SK-N-SH (cell line): ENCODE measurements at regions not wholly inside any gene's neighbourhood (a gene's known extent, or its start where the extent isn't known, plus 50 kb on each side); places are given as distances from the start of the nearest gene placed in this dataset.

ENCODE experiments used
- CTCF ChIA-PET: fragments of 300-600, 350-600 bp; formaldehyde crosslinking; extraction: SDS; loops from one replicate; lab custom pipeline; 2021; lab: Yijun Ruan, JAX
- POLR2A ChIA-PET: fragments of 350-600 bp; sonication (Branson Sonifier 250); formaldehyde crosslinking; extraction: SDS; loops from one replicate; lab custom pipeline; 2020; ENCODE audit warnings: antibody characterized with exemption, inconsistent platforms; lab: Yijun Ruan, JAX
- DNase-seq: peaks from one replicate; pipeline ENCODE4 v3.0.0; 2012
- H2AFZ ChIP-seq: fragments of 200-600 bp; sonication (generic); 2 replicates; pipeline ENCODE4 v1.8.1; 2016; ENCODE audit warnings: antibody characterized with exemption, mild to moderate bottlenecking, low read depth
- H3F3A ChIP-seq: fragments of 200-600 bp; sonication (generic); replicated peaks from 2 replicates; pipeline ENCODE3; 2016; ENCODE audit warnings: antibody characterized with exemption, mild to moderate bottlenecking; ENCODE audit not compliant: insufficient read depth
- H3K27ac ChIP-seq, 2 experiments: fragments of 200-500 bp in 1 of 2; fragments of 200-600 bp in 1 of 2; sonication (Bioruptor generic) in 1 of 2; sonication (generic), shearing (Covaris generic) in 1 of 2; 2 replicates each; pipeline versions ENCODE4 v1.5.1 to v1.6.1; 2014 to 2016; ENCODE audit warnings: low read depth in 2 of 2, inconsistent platforms in 1 of 2, low read length in 1 of 2, mild to moderate bottlenecking in 1 of 2, mixed read lengths in 1 of 2
- H3K27me3 ChIP-seq: fragments of 200-600 bp; sonication (generic), shearing (Covaris generic); 2 replicates; pipeline ENCODE4 v1.6.1; 2016; ENCODE audit warnings: mixed run types; ENCODE audit not compliant: insufficient read depth
- H3K36me3 ChIP-seq, 2 experiments: fragments of 200-500 bp in 1 of 2; fragments of 200-600 bp in 1 of 2; sonication (Bioruptor generic) in 1 of 2; sonication (generic) in 1 of 2; replicated peaks in 1 of 2; 2 replicates each; pipeline versions ENCODE3 to v1.5.1; 2014 to 2016; ENCODE audit warnings: low read length in 1 of 2, mild to moderate bottlenecking in 1 of 2; ENCODE audit not compliant: insufficient read depth in 2 of 2, control insufficient read depth in 1 of 2
- H3K4me1 ChIP-seq, 2 experiments: fragments of 200-500 bp in 1 of 2; fragments of 200-600 bp in 1 of 2; sonication (Bioruptor generic) in 1 of 2; sonication (generic), shearing (Covaris generic) in 1 of 2; 2 replicates each; pipeline versions ENCODE4 v1.5.1 to v1.6.1; 2014 to 2016; ENCODE audit warnings: low read depth in 1 of 2, low read length in 1 of 2, mixed run types in 1 of 2; ENCODE audit not compliant: insufficient read depth in 2 of 2, control insufficient read depth in 1 of 2
- H3K4me2 ChIP-seq: fragments of 200-600 bp; sonication (generic), shearing (Covaris generic); 2 replicates; pipeline ENCODE4 v1.6.1; 2017; ENCODE audit warnings: mixed run types
- H3K4me3 ChIP-seq, 2 experiments: fragments of 200-500 bp in 1 of 2; fragments of 200-600 bp in 1 of 2; sonication (Bioruptor generic) in 1 of 2; sonication (generic), shearing (Covaris generic) in 1 of 2; 2 replicates each; pipeline versions ENCODE4 v1.5.1 to v1.8.1; 2014 to 2016; ENCODE audit warnings: low read depth in 2 of 2, inconsistent platforms in 1 of 2, low read length in 1 of 2, mild to moderate bottlenecking in 1 of 2, mixed read lengths in 1 of 2, moderate library complexity in 1 of 2
- H3K79me2 ChIP-seq: fragments of 200-600 bp; sonication (generic); 2 replicates; pipeline ENCODE4 v1.8.1; 2017; ENCODE audit warnings: mild to moderate bottlenecking; ENCODE audit not compliant: insufficient read depth
- H3K9ac ChIP-seq: fragments of 200-600 bp; sonication (generic); 2 replicates; pipeline ENCODE4 v1.6.1; 2017; ENCODE audit warnings: mixed run types
- H3K9me2 ChIP-seq: fragments of 200-600 bp; sonication (generic); 2 replicates; pipeline ENCODE4 v1.6.1; 2017; ENCODE audit warnings: mixed run types
- H3K9me3 ChIP-seq: fragments of 200-600 bp; sonication (generic); 2 replicates; pipeline ENCODE4 v1.6.1; 2017; ENCODE audit warnings: mixed run types, mild to moderate bottlenecking, moderate library complexity
- H4K20me1 ChIP-seq: fragments of 200-600 bp; sonication (generic); 2 replicates; pipeline ENCODE4 v1.6.1; 2017; ENCODE audit warnings: mild to moderate bottlenecking, mixed run types; ENCODE audit not compliant: insufficient read depth
- CTCF ChIP-seq: fragments of 200-600 bp; sonication (generic); IDR thresholded peaks from 2 replicates; pipeline ENCODE4 v1.6.1; 2017; ENCODE audit warnings: antibody characterized with exemption, mild to moderate bottlenecking, moderate library complexity
- ELF1 ChIP-seq: IDR thresholded peaks from 2 replicates; pipeline ENCODE4 v1.4.0; 2012
- EZH2phosphoT487 ChIP-seq: fragments of 200-600 bp; sonication (generic); IDR thresholded peaks from 2 replicates; pipeline ENCODE4 v1.6.1; 2017; ENCODE audit warnings: low read depth, mixed run types, mild to moderate bottlenecking, antibody characterized with exemption, moderate library complexity, borderline replicate concordance
- FOSL2 ChIP-seq: IDR thresholded peaks from 2 replicates; pipeline ENCODE4 v1.4.0; 2012; ENCODE audit warnings: low read depth, mild to moderate bottlenecking, moderate library complexity, borderline replicate concordance
- FOXM1 ChIP-seq: IDR thresholded peaks from 2 replicates; pipeline ENCODE4 v1.4.0; 2012; ENCODE audit warnings: low read depth, mild to moderate bottlenecking
- GABPA ChIP-seq: IDR thresholded peaks from 2 replicates; pipeline ENCODE4 v1.4.0; 2012; ENCODE audit warnings: low read depth, mild to moderate bottlenecking
- GATA2 ChIP-seq: sonication (generic); formaldehyde crosslinking; IDR thresholded peaks from 2 replicates; pipeline ENCODE4 v1.5.0; 2020; ENCODE audit warnings: mild to moderate bottlenecking, missing genetic modification reagents
- IRF3 ChIP-seq: fragments of 150-350 bp; IDR thresholded peaks from 2 replicates; pipeline ENCODE4 v1.6.1; 2016; ENCODE audit warnings: mild to moderate bottlenecking, low read depth, low read length
- NFIC ChIP-seq: IDR thresholded peaks from 2 replicates; pipeline ENCODE4 v1.4.0; 2012; ENCODE audit warnings: borderline replicate concordance
- NRF1 ChIP-seq: IDR thresholded peaks from 2 replicates; pipeline ENCODE4 v1.6.1; 2012; ENCODE audit warnings: low read depth, mild to moderate bottlenecking, low read length
- RCOR1 ChIP-seq: fragments of 150-350 bp; IDR thresholded peaks from 2 replicates; pipeline ENCODE4 v1.6.1; 2017; ENCODE audit warnings: antibody characterized with exemption, low read length
- REST ChIP-seq: IDR thresholded peaks from 2 replicates; pipeline ENCODE4 v1.6.1; 2012; ENCODE audit warnings: mild to moderate bottlenecking, low read depth, low read length, moderate library complexity
- SIN3A ChIP-seq: IDR thresholded peaks from 2 replicates; pipeline ENCODE4 v1.6.1; 2012; ENCODE audit warnings: low read depth, mild to moderate bottlenecking, low read length, moderate library complexity, borderline replicate concordance
- USF2 ChIP-seq: fragments of 150-350 bp; IDR thresholded peaks from 2 replicates; pipeline ENCODE4 v1.6.1; 2017; ENCODE audit warnings: antibody characterized with exemption, low read length, low read depth, borderline replicate concordance
- ZBTB33 ChIP-seq: IDR thresholded peaks from 2 replicates; pipeline ENCODE4 v1.4.0; 2012; ENCODE audit warnings: low read depth, borderline replicate concordance
- WGBS: methylation state at CpG from one replicate; pipeline ENCODE4 v1.1.6; 2017; ENCODE audit warnings: low lambda C conversion rate; 5-methylcytosine and 5-hydroxymethylcytosine counted together

- no peak overlapping the region for H3K27ac ChIP-seq
- H3K4me1 ChIP-seq = no peaks in the 10 kb centered on the region
- H3K9me2 ChIP-seq = no peaks in the 10 kb centered on the region
- ChIA-PET POLR2A (no interaction called here), CTCF (no interaction called here)
- no peaks in the 10 kb centered on the region for H4K20me1 ChIP-seq
- DNase-seq = no peak
- no peaks in the 10 kb centered on the region for H3K27me3 ChIP-seq
- no peak overlapping the region for H3K9ac ChIP-seq
- 0 out of 2 replicates have a peak overlapping the region, but pooled peaks have one; percentile 24 for H3K4me2 ChIP-seq
- no peaks in the 10 kb centered on the region for H3K79me2 ChIP-seq
- H2AFZ ChIP-seq = no peak overlapping the region
- no peaks in the 10 kb centered on the region for H3K36me3 ChIP-seq
- H3K9me3 ChIP-seq = no peaks in the 10 kb centered on the region
- no peak overlapping the region for H3K4me3 ChIP-seq
- 2% methylated on average over 3 of the region's 3 CpGs for WGBS
- no peaks in the 10 kb centered on the region for H3F3A ChIP-seq
- no peak for TF ChIP-seq NFIC
- no peak for TF ChIP-seq REST
- no peak for TF ChIP-seq CTCF
- TF ChIP-seq NRF1 = no peak
- no peak for TF ChIP-seq FOXM1
- no peak for TF ChIP-seq FOSL2
- TF ChIP-seq IRF3 = no peak
- TF ChIP-seq ZBTB33 = no peak
- no peak for TF ChIP-seq RCOR1
- TF ChIP-seq GABPA = no peak
- TF ChIP-seq SIN3A = no peak
- TF ChIP-seq GATA2 (CRISPR knock-in tag) = no peak
- TF ChIP-seq USF2 = no peak
- no peak for TF ChIP-seq EZH2phosphoT487
- TF ChIP-seq ELF1 = no peak
Measured at GRCh38 chr11:81870066-81870412, 863.6 kb downstream of the FAM181B start.
